ENCODE measurements at regions not wholly inside any gene's neighbourhood (a gene's known extent, or its start where the extent isn't known, plus 50 kb on each side); places are given as distances from the start of the nearest gene placed in this dataset.

GRCh38 chr9:21669701-21670100 lies 132.7 kb upstream of the MTAP start:
- TF ChIP-seq SP1 (IDR thresholded peaks at IDR 0.05) (no peak), BHLHE40 (IDR thresholded peaks at IDR 0.05; ENCODE audit: borderline replicate concordance) (no peak), FOXK2 (IDR thresholded peaks at IDR 0.05) (no peak), PKNOX1 (IDR thresholded peaks at IDR 0.05) (no peak), ARNT (IDR thresholded peaks at IDR 0.05) (no peak), TARDBP (IDR thresholded peaks at IDR 0.05) (no peak), ELF4 (IDR thresholded peaks at IDR 0.05) (no peak), FOXM1 (IDR thresholded peaks at IDR 0.05; ENCODE audit: borderline replicate concordance) (no peak), LEF1 (IDR thresholded peaks at IDR 0.05; ENCODE audit: borderline replicate concordance) (no peak), HDGF (IDR thresholded peaks at IDR 0.05; ENCODE audit: borderline replicate concordance) (no peak), FOXA1 (IDR thresholded peaks at IDR 0.05) (no peak), ZNF384 (IDR thresholded peaks at IDR 0.05) (no peak)

Measured in HEK293T (cell line).